Smooth muscle cell (in vitro differentiated cells): ENCODE measurements at regions not wholly inside any gene's neighbourhood (a gene's known extent, or its start where the extent isn't known, plus 50 kb on each side); places are given as distances from the start of the nearest gene placed in this dataset.

Experiments used
- DNase-seq: peaks from one replicate; lab custom pipeline; 2025; ENCODE audit not compliant: unreplicated experiment; lab: John Stamatoyannopoulos, UW
- H2AFZ ChIP-seq: fragments of 200-600 bp; sonication (generic); 2 replicates; pipeline ENCODE4 v1.6.0; 2016; ENCODE audit warnings: antibody characterized with exemption, low read depth, mild to moderate bottlenecking
- H3F3A ChIP-seq: fragments of 200-600 bp; sonication (generic); 2 replicates; pipeline ENCODE4 v1.6.0; 2017; ENCODE audit warnings: antibody characterized with exemption, low read depth
- H3K27ac ChIP-seq: fragments of 200-600 bp; sonication (generic); 2 replicates; pipeline ENCODE4 v1.5.1; 2016; ENCODE audit warnings: low read depth, mild to moderate bottlenecking
- H3K27me3 ChIP-seq: fragments of 200-600 bp; sonication (generic); 2 replicates; pipeline ENCODE4 v1.6.1; 2016; ENCODE audit warnings: low read depth, mild to moderate bottlenecking
- H3K36me3 ChIP-seq: fragments of 200-600 bp; sonication (generic); 2 replicates; pipeline ENCODE4 v1.5.1; 2016; ENCODE audit warnings: low read depth
- H3K4me1 ChIP-seq: fragments of 200-600 bp; sonication (generic); 2 replicates; pipeline ENCODE4 v1.5.1; 2016; ENCODE audit warnings: low read depth
- H3K4me2 ChIP-seq: fragments of 200-600 bp; sonication (generic); 2 replicates; pipeline ENCODE4 v1.6.0; 2016; ENCODE audit warnings: mild to moderate bottlenecking
- H3K4me3 ChIP-seq: fragments of 200-600 bp; sonication (generic); 2 replicates; pipeline ENCODE4 v1.5.1; 2016; ENCODE audit warnings: mild to moderate bottlenecking
- H3K79me2 ChIP-seq: fragments of 200-600 bp; sonication (generic); 2 replicates; pipeline ENCODE4 v1.6.0; 2016; ENCODE audit warnings: low read depth, mild to moderate bottlenecking
- H3K9ac ChIP-seq: fragments of 200-600 bp; sonication (generic); 2 replicates; pipeline ENCODE4 v1.6.0; 2016; ENCODE audit warnings: low read depth
- H3K9me3 ChIP-seq: fragments of 200-600 bp; sonication (generic); replicated peaks from 2 replicates; pipeline ENCODE4 v1.5.1; 2016; ENCODE audit warnings: low read depth
- H4K20me1 ChIP-seq: fragments of 200-600 bp; sonication (generic); 2 replicates; pipeline ENCODE4 v1.6.0; 2016; ENCODE audit warnings: low read depth
- CTCF ChIP-seq: fragments of 200-600 bp; sonication (generic); IDR thresholded peaks from 2 replicates; pipeline ENCODE4 v1.5.1; 2017; ENCODE audit warnings: borderline replicate concordance, mild to moderate bottlenecking, antibody characterized with exemption; ENCODE audit not compliant: insufficient read depth, poor library complexity, severe bottlenecking
- WGBS: methylation state at CpG from one replicate; pipeline ENCODE4 v1.1.7; 2016; ENCODE audit warnings: low lambda C conversion rate; 5-methylcytosine and 5-hydroxymethylcytosine counted together

- DNase-seq: no peak
- no peaks in the 10 kb centered on the region for H3K79me2 ChIP-seq
- H4K20me1 ChIP-seq: no peaks in the 10 kb centered on the region
- H3F3A ChIP-seq: no peaks in the 10 kb centered on the region
- H3K36me3 ChIP-seq: no peaks in the 10 kb centered on the region
- peaks cover 83% of the 10 kb centered on the region for H3K27me3 ChIP-seq
- H3K27ac ChIP-seq: no peak overlapping the region
- TF ChIP-seq CTCF: no peak
- no peak overlapping the region for H3K9ac ChIP-seq
- peak overlapping the region; percentile 87 for H3K4me2 ChIP-seq
- peak overlapping the region; percentile 30 for H2AFZ ChIP-seq
- WGBS: 1% methylated on average over 73 of the region's 93 CpGs
- peak overlapping the region; percentile 48 for H3K4me3 ChIP-seq
- no peaks in the 10 kb centered on the region for H3K4me1 ChIP-seq
- H3K9me3 ChIP-seq: no peaks in the 10 kb centered on the region
Measured at GRCh38 chr17:79183293-79184158, 108.9 kb downstream of the ENGASE start.

- Histone ChIP-seq H4K20me1 (no peaks in the 10 kb centered on the region), H3K27ac (no peak overlapping the region), H3K9me3 (no peaks in the 10 kb centered on the region), H3K4me2 (peak overlapping the region; percentile 87), H3K36me3 (no peaks in the 10 kb centered on the region), H3K79me2 (no peaks in the 10 kb centered on the region), H3K9ac (no peak overlapping the region), H2AFZ (no peak overlapping the region), H3K4me1 (no peaks in the 10 kb centered on the region), H3K27me3 (peaks cover 80% of the 10 kb centered on the region), H3F3A (no peaks in the 10 kb centered on the region), H3K4me3 (peak overlapping the region; percentile 48)
- TF ChIP-seq CTCF: no peak
- WGBS: 1% methylated on average over 19 of the region's 43 CpGs
- no peak for DNase-seq
Measured at GRCh38 chr17:79183043-79183292, 108.3 kb downstream of the ENGASE start.

GRCh38 chr17:79182176-79183042 is 107.8 kb downstream of the ENGASE start:
- Histone ChIP-seq H3F3A (no peaks in the 10 kb centered on the region), H3K79me2 (no peaks in the 10 kb centered on the region), H3K27ac (no peak overlapping the region), H3K27me3 (peaks cover 78% of the 10 kb centered on the region), H3K4me3 (no peak overlapping the region), H3K9ac (no peak overlapping the region), H3K4me1 (no peaks in the 10 kb centered on the region), H4K20me1 (no peaks in the 10 kb centered on the region), H3K36me3 (no peaks in the 10 kb centered on the region), H3K9me3 (no peaks in the 10 kb centered on the region), H3K4me2 (no peak overlapping the region), H2AFZ (no peak overlapping the region)
- TF ChIP-seq CTCF: no peak
- WGBS: 69% methylated on average over 9 of the region's 68 CpGs
- DNase-seq: no peak
